PC-3 (cell line): ENCODE measurements at regions not wholly inside any gene's neighbourhood (a gene's known extent, or its start where the extent isn't known, plus 50 kb on each side); places are given as distances from the start of the nearest gene placed in this dataset.
A peak's percentile ranks its signal among the peaks of the same experiment; 100 is the strongest.

Experiments used
- ATAC-seq: fragments of 200-7000 bp; cut with Tn5 transposase; 2 replicates; pipeline ENCODE4 v1.9.1; 2020; ENCODE audit warnings: mild to moderate bottlenecking, moderate library complexity
- BruUV-seq: library from RNA; stranded (reverse); fragments of 400-500 nt; replicated peaks from 2 replicates; lab custom pipeline; 2021; lab: Mats Ljungman, UMichigan
- CTCF ChIA-PET: fragments of 300-600 bp; sonication (Branson Sonifier 250); formaldehyde crosslinking; loops from one replicate; lab custom pipeline; 2022; ENCODE audit warnings: antibody characterized with exemption; lab: Charles Lee
- POLR2A ChIA-PET: fragments of 300-600 bp; sonication (Branson Sonifier 250); formaldehyde crosslinking; loops from one replicate; lab custom pipeline; 2022; ENCODE audit warnings: antibody characterized with exemption; ENCODE audit not compliant: unreplicated experiment; lab: Charles Lee
- DNase-seq: peaks from one replicate; pipeline ENCODE4 v3.0.0-alpha.2; 2015
- H2AFZ ChIP-seq: fragments of 300-600 bp; sonication (generic); 2 replicates; pipeline ENCODE4 v1.6.0; 2016; ENCODE audit warnings: antibody characterized with exemption, low read length
- H3F3A ChIP-seq: fragments of 300-600 bp; sonication (generic); one replicate; pipeline ENCODE4 v1.6.0; 2017; ENCODE audit warnings: antibody characterized with exemption, low read length, control low read depth, mild to moderate bottlenecking; ENCODE audit not compliant: unreplicated experiment
- H3K27ac ChIP-seq: fragments of 300-600 bp; sonication (generic); 2 replicates; pipeline ENCODE4 v1.5.1; 2016; ENCODE audit warnings: mild to moderate bottlenecking, low read length
- H3K27me3 ChIP-seq: fragments of 300-600 bp; sonication (generic); 2 replicates; pipeline ENCODE4 v1.6.1; 2016; ENCODE audit warnings: low read length, mixed read lengths
- H3K36me3 ChIP-seq: fragments of 300-600 bp; sonication (generic); 2 replicates; pipeline ENCODE4 v1.6.1; 2016; ENCODE audit warnings: low read depth, mixed run types, low read length, mixed read lengths
- H3K4me1 ChIP-seq: fragments of 300-600 bp; sonication (generic); 2 replicates; pipeline ENCODE4 v1.5.1; 2016; ENCODE audit warnings: low read length; ENCODE audit not compliant: insufficient read depth
- H3K4me2 ChIP-seq: fragments of 300-600 bp; sonication (generic); 2 replicates; pipeline ENCODE4 v1.6.0; 2016; ENCODE audit warnings: low read length
- H3K4me3 ChIP-seq: fragments of 300-600 bp; sonication (generic); 2 replicates; pipeline ENCODE4 v1.5.1; 2016; ENCODE audit warnings: mild to moderate bottlenecking, low read length, mixed read lengths
- H3K79me2 ChIP-seq: fragments of 300-600 bp; sonication (generic); 2 replicates; pipeline ENCODE4 v1.6.1; 2017; ENCODE audit warnings: low read length, mixed read lengths
- H3K9ac ChIP-seq: fragments of 300-600 bp; sonication (generic); 2 replicates; pipeline ENCODE4 v1.6.0; 2016; ENCODE audit warnings: mild to moderate bottlenecking, low read length
- H3K9me2 ChIP-seq: fragments of 300-600 bp; sonication (generic); replicated peaks from 2 replicates; pipeline ENCODE4 v1.6.1; 2016; ENCODE audit warnings: mixed run types, low read length, mixed read lengths
- H3K9me3 ChIP-seq: fragments of 300-600 bp; sonication (generic); 2 replicates; pipeline ENCODE4 v1.6.1; 2016; ENCODE audit warnings: low read length, mixed read lengths
- H4K20me1 ChIP-seq: fragments of 300-600 bp; sonication (generic); 2 replicates; pipeline ENCODE4 v1.6.1; 2016; ENCODE audit warnings: low read length, mixed read lengths
- CTCF ChIP-seq: fragments of 300-600 bp; sonication (generic); conservative IDR thresholded peaks from 2 replicates; pipeline ENCODE4 v1.5.1; 2017; ENCODE audit warnings: antibody characterized with exemption, low read depth, mild to moderate bottlenecking, low read length
- EZH2 ChIP-seq: fragments of 300-600 bp; sonication (generic); IDR thresholded peaks from one replicate; pipeline ENCODE4 v1.6.1; 2017; ENCODE audit warnings: antibody characterized with exemption, mild to moderate bottlenecking, low read length; ENCODE audit not compliant: unreplicated experiment
- EZH2phosphoT487 ChIP-seq: fragments of 300-600 bp; sonication (generic); IDR thresholded peaks from 2 replicates; pipeline ENCODE4 v1.6.1; 2018; ENCODE audit warnings: mild to moderate bottlenecking, antibody characterized with exemption, low read length, borderline replicate concordance
- intact Hi-C: fragments of 100-400 bp; cut with micrococcal nuclease; formaldehyde crosslinking; loops from 2 replicates; pipeline ENCODE4 v1.9.0; 2023

DNA sequence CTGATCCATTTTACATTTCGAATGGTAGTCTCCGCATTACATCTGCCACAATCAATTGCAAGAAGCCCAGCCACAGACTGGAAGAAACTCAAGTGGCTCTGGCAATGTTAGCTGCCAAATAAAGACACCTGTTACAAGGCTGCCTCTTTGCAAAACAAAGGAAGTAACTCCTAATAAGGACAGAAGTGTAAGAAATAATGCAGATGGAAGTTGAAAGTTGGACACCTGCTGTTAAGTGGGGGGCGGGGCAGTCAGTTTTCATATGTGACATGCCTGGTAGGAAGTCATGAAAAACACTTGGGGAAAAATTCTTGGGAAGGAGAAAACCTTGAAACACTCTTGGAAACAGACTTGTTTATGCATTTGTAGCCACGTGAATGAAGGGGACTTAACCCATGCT, 54.1 kb upstream of the ATP2C1 start:
- TF ChIP-seq EZH2 (no peak), CTCF (no peak), EZH2phosphoT487 (no peak)
- no peaks in the 10 kb centered on the region for H3K9me2 ChIP-seq
- H4K20me1 ChIP-seq = no peaks in the 10 kb centered on the region
- POLR2A ChIA-PET = no interaction called here
- BruUV-seq = no TSS peak
- CTCF ChIA-PET = no interaction called here
- no peaks in the 10 kb centered on the region for H3K36me3 ChIP-seq
- DNase-seq (no peak), ATAC-seq (no peak)
- H3K27ac ChIP-seq = no peak overlapping the region
- H3K79me2 ChIP-seq = no peaks in the 10 kb centered on the region
- no peak overlapping the region for H3K4me3 ChIP-seq
- H3K4me2 ChIP-seq = no peak overlapping the region
- no peak overlapping the region for H2AFZ ChIP-seq
- intact Hi-C loops = no loop called here
- H3K27me3 ChIP-seq = no peaks in the 10 kb centered on the region
- no peaks in the 10 kb centered on the region for H3K4me1 ChIP-seq
- no peak overlapping the region for H3K9ac ChIP-seq
- no peaks in the 10 kb centered on the region for H3F3A ChIP-seq
- no peaks in the 10 kb centered on the region for H3K9me3 ChIP-seq

GRCh38 chr3:130841357-130841756, 52.5 kb upstream of the ATP2C1 start:
- Histone ChIP-seq H3K79me2 (no peaks in the 10 kb centered on the region), H3K27ac (no peak overlapping the region), H2AFZ (no peak overlapping the region), H3K9me3 (no peaks in the 10 kb centered on the region), H3K36me3 (no peaks in the 10 kb centered on the region), H4K20me1 (no peaks in the 10 kb centered on the region), H3K9ac (no peak overlapping the region), H3K4me2 (no peak overlapping the region), H3F3A (no peaks in the 10 kb centered on the region), H3K4me1 (no peaks in the 10 kb centered on the region), H3K27me3 (no peaks in the 10 kb centered on the region), H3K4me3 (no peak overlapping the region), H3K9me2 (no peaks in the 10 kb centered on the region)
- TF ChIP-seq EZH2phosphoT487 (no peak), EZH2 (no peak), CTCF (no peak)
- no peak for ATAC-seq
- peak; percentile 38 for DNase-seq
- CTCF ChIA-PET = interaction anchor here (0.6 kb wide), 1 partner anchor 50 kb away, joined by 3 read pairs; no protein-coding TSS in a partner anchor
- intact Hi-C loops = no loop called here
- BruUV-seq = no TSS peak
- POLR2A ChIA-PET = no interaction called here

DNA sequence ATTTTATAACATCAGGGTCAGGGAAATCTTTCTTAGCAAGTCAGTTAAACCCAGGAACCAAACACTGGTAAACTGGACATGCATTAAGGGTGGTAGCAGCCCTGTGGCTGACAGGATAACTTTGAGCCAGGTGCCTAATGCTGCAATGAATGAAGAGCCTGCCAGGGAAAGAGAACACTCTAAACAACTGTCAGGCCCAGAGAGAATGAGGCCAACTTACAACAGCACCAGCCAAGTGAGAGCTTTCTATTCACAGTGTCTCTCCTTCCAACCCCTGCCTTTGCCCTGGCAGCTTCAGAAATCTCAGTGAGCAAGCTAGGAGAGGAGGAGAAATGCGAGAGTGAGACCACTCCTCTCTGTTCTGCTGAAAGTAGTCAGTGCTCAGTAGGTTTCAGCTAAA, 50.4 kb upstream of the ATP2C1 start:
- H3K9me3 ChIP-seq = no peaks in the 10 kb centered on the region
- H3K27me3 ChIP-seq = no peaks in the 10 kb centered on the region
- no peaks in the 10 kb centered on the region for H3K4me1 ChIP-seq
- H3K79me2 ChIP-seq = no peaks in the 10 kb centered on the region
- H2AFZ ChIP-seq = no peak overlapping the region
- ATAC-seq (no peak), DNase-seq (no peak)
- intact Hi-C loops = no loop called here
- TF ChIP-seq EZH2phosphoT487 (no peak), EZH2 (no peak), CTCF (no peak)
- no TSS peak for BruUV-seq
- H3K4me3 ChIP-seq = no peak overlapping the region
- CTCF ChIA-PET = no interaction called here
- no peak overlapping the region for H3K4me2 ChIP-seq
- H3K27ac ChIP-seq = no peak overlapping the region
- POLR2A ChIA-PET = no interaction called here
- H4K20me1 ChIP-seq = no peaks in the 10 kb centered on the region
- no peak overlapping the region for H3K9ac ChIP-seq
- H3K36me3 ChIP-seq = no peaks in the 10 kb centered on the region
- no peaks in the 10 kb centered on the region for H3F3A ChIP-seq
- no peaks in the 10 kb centered on the region for H3K9me2 ChIP-seq
